AML-193 (cell line): ENCODE measurements at regions not wholly inside any gene's neighbourhood (a gene's known extent, or its start where the extent isn't known, plus 50 kb on each side); places are given as distances from the start of the nearest gene placed in this dataset.
"Not testable (repeated sequence)": the region's sequence is repeated elsewhere in the genome, so short reads cannot be mapped to it uniquely, and the experiment has no call there.

Experiments
- DNase-seq, 2 experiments: peaks; one replicate each; lab custom pipeline; 2025; lab: John Stamatoyannopoulos, UW

DNA sequence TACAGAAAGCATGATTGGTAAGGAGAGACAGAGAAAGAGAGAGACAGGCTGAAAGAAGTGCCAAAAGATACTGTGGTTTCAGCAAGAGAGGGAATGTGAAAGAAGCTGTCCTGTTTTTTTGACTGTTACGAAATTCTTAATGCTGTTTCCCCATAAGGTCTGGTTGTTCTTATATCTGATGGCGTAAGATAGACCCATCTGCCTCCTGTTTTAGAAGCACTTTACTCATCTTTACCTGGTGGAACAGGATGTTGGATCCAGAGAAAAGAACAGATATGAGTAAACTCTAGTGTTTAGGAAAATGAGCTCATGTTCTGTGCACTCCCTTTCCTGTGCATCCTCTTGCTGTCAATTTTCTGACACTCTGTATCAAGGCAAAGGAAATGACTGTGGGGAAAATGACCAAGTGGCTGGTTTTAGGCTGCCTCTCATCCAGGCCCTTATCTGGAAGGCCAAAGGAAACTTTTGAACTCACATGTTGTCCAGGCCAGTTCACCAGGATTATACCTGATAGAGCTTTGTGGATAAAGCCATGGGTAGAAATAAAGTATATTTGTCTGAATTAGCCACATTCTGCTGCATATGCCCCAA, 311.7 kb upstream of the HTR2C start:
- peak in 1 of 2 experiments; percentile 6 for DNase-seq

DNA sequence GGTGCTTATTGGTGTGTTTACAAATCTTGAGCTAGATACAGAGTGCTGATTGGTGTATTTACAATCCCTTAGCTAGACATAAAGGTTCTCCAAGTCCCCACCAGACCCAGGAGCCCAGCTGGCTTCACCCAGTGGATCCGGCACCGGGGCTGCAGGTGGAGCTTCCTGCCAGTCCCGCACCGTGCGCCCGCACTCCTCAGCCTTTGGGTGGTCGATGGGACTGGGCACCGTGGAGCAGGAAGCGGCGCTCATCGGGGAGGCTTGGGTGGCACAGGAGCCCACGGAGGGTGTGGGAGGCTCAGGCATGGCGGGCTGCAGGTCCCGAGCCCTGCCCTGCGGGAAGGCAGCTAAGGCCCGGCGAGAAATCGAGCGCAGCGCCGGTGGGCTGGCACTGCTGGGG, 313.5 kb upstream of the HTR2C start:
- not testable (repeated sequence) for DNase-seq

DNA sequence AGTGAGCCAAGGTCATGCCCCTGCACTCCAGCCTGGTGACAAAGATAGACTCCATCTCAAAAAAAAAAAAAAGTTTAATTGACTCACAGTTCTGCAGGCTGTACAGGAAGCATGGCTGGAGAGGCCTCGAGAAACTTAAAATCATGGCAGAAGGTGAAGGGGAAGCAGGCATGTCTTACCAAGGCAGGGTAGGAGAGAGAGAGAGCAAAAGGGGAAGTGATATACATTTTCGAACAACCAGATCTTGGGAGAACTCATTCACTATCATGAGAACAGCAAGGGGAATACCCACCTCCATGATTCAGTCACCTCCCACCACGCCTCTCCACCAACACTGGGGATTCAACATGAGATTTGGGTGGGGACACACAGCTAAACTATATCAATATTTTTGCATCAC, 315.2 kb upstream of the HTR2C start:
- DNase-seq = no peak

DNA sequence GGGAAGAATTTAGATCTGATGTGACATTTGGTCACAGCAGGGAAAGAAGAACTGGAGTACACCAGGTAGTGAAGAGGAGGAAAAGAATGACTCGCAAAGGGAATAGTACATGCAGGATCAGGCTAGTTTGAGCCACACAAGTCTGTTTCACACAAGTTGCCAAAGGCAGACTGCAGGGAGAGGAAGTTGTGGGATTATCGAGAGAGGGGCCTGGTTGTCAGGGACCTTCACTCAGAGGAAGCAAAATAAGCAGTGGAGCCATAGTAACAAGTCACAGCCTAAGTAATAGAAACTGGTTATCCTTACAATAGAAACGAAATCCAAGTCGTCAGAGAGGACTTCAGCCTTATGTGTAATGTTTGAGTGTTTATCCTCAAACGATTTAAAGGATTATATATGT, 316.7 kb upstream of the HTR2C start:
- DNase-seq = no peak

DNA sequence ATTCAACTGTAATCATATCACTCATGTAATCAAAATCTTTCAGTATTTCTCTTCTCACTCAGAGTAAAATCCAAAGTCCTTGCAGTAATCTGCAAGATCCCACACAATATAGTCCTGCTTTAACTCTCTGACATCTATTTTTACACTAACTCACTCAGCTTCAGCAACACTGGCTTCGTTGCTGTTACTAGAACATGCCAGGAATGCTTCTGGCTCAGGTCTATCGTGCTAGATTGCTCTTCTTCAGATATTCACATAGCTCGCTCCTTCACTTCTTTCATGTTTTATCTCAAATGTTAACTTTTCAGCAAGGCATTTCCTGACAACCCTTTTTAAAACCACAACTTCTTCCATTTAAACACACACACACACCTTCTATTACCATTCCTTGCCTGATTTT, 331.7 kb upstream of the HTR2C start:
- DNase-seq = no peak

DNA sequence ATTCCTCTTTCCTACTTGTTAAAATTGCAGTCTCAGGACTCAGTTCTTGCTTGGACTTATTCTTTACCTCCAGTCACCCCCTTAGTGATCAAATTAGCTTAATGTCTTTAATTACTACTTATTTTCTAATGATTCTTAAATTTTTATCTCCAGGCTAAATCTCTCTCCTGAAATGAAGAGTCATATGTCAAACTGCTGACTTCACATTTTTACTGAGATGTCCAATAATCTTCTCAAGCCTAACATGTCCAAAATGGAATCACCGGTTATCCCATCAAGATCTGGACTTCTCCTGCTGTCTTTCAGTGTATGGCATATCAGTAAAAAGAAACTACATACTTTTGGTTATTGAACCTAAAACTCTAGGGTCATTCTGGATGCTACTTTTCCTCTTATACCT, 332.3 kb upstream of the HTR2C start:
- DNase-seq = no peak

DNA sequence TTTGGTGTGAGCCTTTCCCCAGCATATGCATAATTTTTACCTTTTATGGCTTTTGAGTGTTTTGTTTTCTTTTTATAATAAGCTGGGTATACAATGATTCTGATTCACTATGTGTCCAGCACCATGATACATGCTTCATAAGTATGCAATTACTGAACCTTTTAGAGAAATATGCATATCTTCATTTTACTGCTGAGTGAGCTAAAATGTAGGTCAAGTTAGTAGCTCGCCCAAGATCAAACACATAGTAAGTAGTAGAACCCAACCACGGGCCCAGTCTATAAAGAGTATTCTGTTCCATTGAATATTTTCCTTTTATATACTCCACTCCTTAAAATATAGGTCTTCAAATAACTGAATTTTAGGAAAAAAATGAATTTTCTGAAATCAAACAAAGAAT, 362.4 kb upstream of the HTR2C start:
- DNase-seq = no peak

DNA sequence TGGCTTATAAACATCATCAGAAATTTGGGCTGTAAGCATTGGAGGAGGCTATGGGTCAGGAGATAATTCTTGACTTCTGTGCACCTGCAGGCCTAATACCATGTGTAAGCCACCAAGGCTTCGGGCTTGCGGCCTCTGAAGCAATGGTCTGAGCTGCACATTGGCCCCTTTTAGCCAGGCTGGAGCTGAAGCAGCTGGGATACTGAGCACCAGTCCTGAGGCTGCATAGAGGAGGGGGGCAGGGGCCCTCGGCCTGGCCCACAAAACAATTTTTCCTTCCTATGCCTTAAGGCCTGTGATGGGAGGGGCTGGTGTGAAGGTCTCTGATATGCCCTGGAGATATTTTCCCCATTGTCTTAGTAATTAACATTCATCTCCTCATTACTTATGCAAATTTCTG, 373.0 kb upstream of the HTR2C start:
- no peak for DNase-seq

DNA sequence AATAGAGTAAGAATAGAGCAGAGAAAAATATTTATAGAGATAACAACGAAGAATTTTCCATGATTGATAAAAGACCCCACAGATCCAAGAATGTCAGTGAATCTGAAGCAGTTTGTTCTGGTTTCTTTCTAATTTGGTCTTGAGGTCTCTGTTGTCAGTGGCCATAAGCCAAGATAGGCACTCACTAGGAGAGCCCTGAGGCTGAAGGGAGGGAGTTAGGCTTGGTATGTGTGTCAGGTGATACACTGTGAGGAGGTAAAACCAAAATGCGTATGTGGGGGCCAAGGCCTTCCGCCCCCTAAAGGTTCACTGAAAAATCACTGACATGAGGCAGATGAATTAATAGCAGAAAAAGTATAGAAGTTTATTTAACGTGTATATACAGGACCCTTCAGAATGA, 382.3 kb upstream of the HTR2C start:
- DNase-seq = no peak

DNA sequence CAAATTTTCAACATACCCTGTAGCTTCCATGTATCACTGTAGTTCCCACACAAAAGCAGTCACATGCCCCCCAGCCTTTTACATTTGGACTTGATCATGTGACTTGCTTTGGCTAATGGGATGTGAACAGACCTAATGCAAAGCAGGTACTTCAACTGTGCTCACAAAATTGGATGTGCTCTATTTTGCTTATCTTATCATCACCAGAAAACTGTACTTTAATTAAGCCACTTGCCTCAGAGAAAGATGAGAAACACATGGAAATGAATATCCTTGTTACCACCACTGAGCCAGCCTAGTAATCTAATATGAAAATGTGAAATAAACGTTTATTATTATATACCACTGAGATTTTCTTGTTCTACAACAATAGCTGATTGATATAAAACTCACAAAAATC, 402.7 kb upstream of the HTR2C start:
- no peak for DNase-seq

DNA sequence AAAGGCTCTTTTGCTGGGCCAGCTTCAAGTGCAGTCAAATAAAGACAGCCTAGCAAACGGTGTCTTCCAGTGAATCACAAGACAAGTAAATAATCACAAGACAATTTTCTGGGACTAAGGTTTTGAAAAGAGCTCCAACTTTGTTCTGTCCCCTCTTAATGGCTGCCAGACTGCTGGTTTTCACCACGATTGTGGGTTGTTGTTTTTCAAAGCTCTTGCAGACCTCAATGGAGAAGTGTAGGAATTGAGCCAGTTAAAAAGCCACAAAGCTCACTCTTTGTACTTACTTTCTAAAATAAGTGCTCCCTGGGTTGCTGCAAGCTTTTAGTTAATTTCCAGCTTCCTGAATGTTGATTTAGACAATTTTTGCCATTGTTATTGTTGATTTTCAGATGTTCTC, 405.8 kb upstream of the HTR2C start:
- DNase-seq = no peak

DNA sequence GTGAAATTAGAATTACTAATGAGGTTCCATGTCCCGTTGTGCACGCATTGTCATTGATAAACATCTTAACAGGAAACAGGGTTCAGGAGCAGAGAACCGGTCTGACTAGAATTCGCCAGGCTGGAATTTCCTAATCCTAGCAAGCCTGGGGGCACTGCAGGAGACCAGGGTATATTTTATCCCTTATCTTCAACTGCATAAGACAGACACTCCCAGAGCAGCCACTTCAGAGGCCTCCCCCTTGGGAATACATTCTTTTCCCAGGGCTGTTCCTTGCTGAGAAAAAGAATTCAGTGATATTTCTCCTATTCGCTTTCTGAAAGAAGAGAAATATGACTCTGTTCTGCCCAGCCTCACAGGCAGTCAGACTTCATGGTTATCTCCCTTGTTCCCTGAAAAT, 416.6 kb upstream of the HTR2C start:
- DNase-seq = not testable (repeated sequence)

DNA sequence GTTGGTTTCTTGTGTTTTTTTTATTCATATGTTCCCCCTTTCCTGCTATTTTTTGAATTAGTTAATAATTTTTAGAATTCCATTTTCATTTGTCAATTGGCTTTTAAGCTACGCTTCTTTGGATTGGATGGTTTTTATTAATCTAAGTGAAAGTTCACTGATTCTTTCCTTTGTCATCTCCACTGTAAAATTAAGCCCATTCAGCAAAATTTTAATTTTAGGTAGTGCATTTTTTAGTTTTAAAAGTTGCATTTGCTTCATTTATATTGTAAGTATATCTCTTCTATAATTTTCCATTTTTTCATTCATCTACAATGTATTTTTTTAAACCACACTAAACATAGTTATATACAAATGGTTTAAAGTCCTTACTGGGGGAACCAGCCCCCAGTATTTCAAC, 417.3 kb upstream of the HTR2C start:
- DNase-seq = no peak

DNA sequence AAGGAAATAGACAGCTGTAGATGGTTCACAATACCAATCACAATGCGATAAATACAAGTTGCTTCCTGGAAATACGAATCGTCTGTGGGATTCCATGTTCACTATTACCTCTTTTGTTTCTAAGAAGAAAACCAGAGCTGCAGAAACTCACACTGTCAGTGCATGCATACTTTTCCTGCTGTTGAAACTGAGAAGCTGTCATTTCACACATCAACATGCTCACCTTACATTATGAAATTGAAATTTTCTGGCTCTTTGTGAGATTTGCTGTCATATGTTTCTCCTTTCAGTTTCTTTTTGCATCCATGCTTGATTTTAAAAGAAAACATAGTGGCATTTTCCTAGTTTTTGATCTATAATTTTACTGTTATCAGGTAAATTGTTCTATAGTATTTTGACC, 418.3 kb upstream of the HTR2C start:
- no peak for DNase-seq

DNA sequence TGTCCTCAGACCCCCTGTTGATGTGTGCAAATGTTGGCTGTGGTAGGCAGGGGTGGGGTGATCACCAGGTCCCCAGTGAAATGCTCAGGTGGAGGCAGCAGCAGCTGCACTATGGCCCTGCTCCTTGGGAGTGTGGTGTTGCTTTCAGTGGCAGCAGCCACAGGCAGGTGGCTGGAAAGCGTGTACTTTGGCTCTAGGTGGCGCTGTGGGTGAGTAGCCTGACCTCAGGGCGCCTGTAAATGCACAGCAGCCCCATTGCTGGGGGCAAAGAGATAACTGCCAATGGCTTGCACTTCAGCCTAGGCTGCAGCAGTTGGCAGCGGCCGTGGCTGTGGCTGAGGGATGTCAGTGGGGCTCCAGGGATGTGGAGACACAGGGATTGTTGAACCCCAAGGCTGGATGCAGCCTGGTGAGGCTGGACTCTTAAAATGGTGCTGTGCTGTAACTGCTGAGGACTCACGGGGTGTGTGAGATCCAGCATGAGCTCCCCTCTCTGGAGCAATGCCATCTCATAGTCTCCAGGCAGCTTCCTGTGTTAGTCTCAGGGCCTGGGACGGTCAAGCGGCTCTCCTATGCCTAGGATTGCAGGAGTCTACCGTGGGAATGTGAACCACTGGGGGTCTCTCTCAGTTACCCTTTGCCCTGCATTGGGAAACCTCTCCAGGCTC, 421.7 kb upstream of the HTR2C start:
- no peak for DNase-seq

DNA sequence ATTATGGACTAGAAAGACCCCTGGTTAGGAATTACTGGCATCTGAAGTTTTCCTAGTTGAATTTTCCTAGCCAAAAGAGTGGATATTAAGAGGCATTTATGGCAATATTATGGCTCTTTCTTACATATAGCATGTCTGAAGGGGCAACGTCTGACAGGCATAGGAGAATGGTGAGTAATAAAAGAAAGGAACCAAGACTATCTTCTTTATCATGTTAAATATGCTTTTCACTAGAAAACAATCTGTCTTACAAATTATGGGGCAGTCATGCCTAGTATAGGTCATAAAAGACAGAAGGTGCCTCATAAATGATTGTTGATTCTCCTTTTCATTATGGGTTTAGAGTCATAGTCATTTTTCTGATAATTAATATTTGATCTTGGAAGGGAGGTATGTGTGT, 431.1 kb upstream of the HTR2C start:
- DNase-seq = no peak

DNA sequence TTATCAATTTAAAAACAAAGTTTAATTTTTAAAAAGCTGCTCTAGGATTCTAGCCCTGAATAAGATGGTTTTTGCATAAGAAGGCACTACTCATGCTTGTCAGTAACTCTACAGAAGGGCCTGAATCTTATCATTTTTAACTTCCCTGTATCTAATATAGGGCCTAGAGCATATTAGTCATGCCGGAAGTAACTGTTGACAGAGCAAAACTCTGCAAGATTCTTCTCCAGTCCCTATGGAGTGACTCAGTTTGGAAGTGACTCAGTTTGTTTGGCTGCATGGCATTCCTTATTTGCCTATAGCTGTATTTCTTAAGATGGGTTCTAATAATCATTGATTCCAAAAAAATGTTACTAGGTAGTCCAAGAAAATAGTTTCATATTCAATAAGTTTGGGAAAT, 431.8 kb upstream of the HTR2C start:
- DNase-seq = no peak

DNA sequence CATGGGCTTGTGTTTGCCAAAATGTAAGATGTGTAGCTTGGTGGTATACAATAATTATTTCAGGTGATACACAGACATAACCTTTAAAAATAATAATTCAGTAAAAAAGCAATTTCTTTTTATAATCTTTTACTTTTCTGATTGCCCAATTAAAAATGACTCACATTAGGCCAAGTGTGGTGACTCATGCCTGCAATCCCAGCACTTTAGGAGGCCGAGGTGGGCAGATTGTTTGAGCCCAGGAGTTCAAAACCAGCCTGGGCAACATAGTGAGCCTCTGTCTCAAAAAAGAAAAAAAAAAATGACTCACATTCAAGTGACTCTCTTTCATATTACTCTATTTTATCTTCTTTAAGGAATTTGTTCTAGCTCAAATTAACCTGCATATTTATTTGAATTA, 449.4 kb upstream of the HTR2C start:
- no peak for DNase-seq

DNA sequence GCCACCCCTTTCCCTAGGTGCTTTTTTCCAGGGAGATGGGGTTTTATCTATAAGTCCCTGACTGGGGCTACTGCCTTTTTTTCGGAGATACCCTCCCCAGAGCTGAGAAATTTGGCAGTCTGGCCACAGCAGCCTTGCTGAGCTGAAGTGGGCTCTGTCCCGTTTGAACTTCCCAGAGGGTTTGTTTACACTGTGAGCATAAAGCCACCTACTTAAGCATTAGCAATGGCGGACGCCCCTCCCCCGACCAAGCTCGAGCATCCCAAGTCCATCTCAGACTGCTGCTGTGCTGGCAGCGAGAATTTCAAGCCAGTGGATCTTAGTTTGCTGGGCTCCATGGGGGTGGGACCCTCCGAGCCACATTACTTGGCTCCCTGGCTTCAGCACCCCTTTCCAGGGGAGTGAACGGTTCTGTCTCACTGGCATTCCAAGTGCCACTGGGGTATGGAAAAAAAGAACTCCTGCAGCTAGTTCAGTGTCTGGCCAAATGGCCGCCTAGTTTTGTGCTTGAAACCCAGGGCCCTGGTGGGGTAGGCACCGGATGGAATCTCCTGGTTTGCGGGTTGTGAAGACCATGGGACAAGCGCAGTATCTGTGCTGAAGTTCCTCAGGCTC, 456.4 kb upstream of the HTR2C start:
- DNase-seq = no peak

DNA sequence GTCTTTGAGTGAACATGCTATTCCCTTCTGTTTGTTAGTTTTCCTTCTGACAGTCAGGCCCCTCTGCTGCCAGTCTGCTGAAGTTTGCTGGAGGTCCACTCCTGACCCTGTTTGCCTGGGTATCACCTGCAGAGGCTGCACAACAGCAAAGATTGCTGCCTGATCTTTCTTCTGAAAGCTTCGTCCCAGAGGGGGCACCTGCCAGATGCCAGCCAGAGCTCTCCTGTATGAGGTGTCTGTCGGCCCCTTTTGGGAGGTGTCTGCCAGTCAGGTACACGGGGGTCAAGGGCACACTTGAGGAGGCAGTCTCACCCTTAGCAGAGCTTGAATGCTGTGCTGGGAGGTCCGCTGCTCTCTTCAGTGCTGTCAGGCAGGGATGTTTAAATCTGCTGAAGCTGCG, 456.9 kb upstream of the HTR2C start:
- DNase-seq = no peak

DNA sequence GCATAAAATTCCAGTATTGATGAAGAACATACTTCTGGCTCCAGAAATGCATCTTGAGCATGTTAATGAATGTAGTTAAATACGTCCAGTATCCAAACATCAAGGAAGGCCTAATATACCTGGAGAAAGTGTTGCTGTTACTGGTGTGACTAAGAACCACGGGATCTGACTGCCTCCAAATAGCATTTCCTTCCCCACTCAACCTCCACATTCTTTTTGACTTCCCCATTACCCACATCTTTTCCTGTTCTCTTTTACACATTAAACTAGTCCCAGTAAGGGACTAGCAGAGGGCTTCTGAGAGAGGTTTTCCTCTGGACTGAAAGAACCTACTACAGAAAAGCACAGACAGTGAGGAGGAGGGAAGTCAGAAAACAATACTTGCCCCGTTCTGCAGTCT, 482.8 kb upstream of the HTR2C start:
- no peak for DNase-seq

DNA sequence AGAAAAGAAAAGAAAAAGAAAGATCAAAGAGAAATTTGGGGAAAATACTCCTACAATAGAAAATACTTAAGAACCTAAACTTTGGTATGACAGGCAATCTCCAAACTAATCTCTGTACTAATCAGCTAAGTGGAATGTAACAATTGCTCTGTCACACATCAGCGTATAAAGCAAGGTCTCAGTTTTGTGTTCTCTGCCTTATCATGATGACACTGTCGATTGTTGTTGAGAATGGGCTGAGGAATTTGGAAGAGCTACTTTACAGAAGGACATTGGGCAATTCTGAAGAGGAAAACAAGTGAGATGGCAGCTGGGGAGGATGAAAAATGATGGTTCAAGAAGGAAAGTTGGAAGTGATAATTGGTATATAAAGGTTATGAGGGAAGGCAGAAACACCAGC, 486.0 kb upstream of the HTR2C start:
- no peak for DNase-seq

DNA sequence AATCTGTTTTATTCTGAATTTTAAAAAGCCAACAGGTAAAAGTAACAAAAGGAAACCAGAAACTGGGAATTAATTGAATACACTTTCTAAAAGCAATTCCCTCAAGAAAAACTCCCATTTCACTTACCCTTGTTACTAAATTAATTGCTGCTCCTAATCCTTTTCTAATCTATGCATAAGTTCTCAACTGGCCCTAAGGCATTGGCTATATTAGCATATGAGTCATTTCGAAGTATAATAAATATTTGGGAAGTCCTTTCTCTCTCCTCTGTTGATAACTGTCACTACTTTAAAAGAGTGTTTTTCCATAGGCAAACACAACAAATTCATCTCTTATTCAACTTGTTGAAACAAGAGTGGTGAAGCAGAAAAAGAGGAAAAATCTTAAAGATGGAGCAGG, 486.5 kb upstream of the HTR2C start:
- no peak for DNase-seq

DNA sequence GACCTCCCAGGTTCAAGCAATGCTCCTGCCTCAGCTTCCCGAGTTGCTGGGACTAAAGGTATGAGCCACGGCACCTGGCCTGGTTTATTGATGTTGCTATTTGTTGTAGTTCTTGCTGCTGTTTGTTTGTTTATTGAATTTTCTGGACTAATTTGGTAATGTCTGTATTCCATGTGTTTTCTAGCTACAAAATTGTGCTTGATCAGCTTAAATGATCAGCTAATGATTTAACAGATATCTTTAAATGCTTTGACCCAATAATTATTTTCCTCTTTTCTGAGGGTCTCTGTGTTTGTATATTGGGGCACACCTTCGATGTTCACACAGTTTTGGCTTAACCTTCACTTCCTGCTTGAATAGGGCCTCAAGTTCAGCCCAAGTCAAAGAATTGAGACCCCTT, 488.1 kb upstream of the HTR2C start:
- no peak for DNase-seq
